GM19455 (cell line): ENCODE measurements at regions not wholly inside any gene's neighbourhood (a gene's known extent, or its start where the extent isn't known, plus 50 kb on each side); places are given as distances from the start of the nearest gene placed in this dataset.
"Not testable (repeated sequence)": the region's sequence is repeated elsewhere in the genome, so short reads cannot be mapped to it uniquely, and the experiment has no call there.

ENCODE experiments used
- ATAC-seq: cut with Tn5 transposase; IDR thresholded peaks from one replicate; pipeline ENCODE4 v1.9.1; 2021; ENCODE audit not compliant: unreplicated experiment

GRCh38 chr7:73244782-73245311 is 63.8 kb downstream of the NSUN5 start:
- not testable (repeated sequence) for ATAC-seq

GRCh38 chr7:73234994-73235717 is 73.5 kb downstream of the NSUN5 start:
- ATAC-seq: peak; percentile 91

- not testable (repeated sequence) for ATAC-seq
Measured at GRCh38 chr7:73225745-73226144, 82.9 kb downstream of the NSUN5 start.

- not testable (repeated sequence) for ATAC-seq
Measured at GRCh38 chr7:73221724-73222123, 86.9 kb downstream of the NSUN5 start.

- peak; percentile 44 for ATAC-seq
Measured at GRCh38 chr7:73220766-73221370, 87.8 kb downstream of the NSUN5 start.

- ATAC-seq: peak; percentile 73
Measured at GRCh38 chr7:73220357-73220756, 88.3 kb downstream of the NSUN5 start.

- ATAC-seq: not testable (repeated sequence)
Measured at GRCh38 chr7:73218802-73219201, 89.8 kb downstream of the NSUN5 start.

GRCh38 chr7:73216046-73216675 is 92.5 kb downstream of the NSUN5 start:
- ATAC-seq: not testable (repeated sequence)

- not testable (repeated sequence) for ATAC-seq
Measured at GRCh38 chr7:73215232-73215631, 93.4 kb downstream of the NSUN5 start.

- ATAC-seq: not testable (repeated sequence)
Measured at GRCh38 chr7:73214471-73214870, 94.2 kb downstream of the NSUN5 start.

- ATAC-seq: not testable (repeated sequence)
Measured at GRCh38 chr7:73213076-73213475, 95.5 kb downstream of the NSUN5 start.

- not testable (repeated sequence) for ATAC-seq
Measured at GRCh38 chr7:73205594-73205993, 103.0 kb downstream of the NSUN5 start.

GRCh38 chr7:73204898-73205297 is 103.7 kb downstream of the NSUN5 start:
- not testable (repeated sequence) for ATAC-seq

GRCh38 chr7:73203312-73203711 is 105.3 kb downstream of the NSUN5 start:
- ATAC-seq: not testable (repeated sequence)

- not testable (repeated sequence) for ATAC-seq
Measured at GRCh38 chr7:73201264-73201663, 107.4 kb downstream of the NSUN5 start.

GRCh38 chr7:73200518-73201099 is 108.0 kb downstream of the NSUN5 start:
- not testable (repeated sequence) for ATAC-seq

- not testable (repeated sequence) for ATAC-seq
Measured at GRCh38 chr7:73193991-73194390, 108.2 kb upstream of the SPDYE9 start.

GRCh38 chr7:73190483-73191155 is 104.8 kb upstream of the SPDYE9 start:
- ATAC-seq: not testable (repeated sequence)

- ATAC-seq: not testable (repeated sequence)
Measured at GRCh38 chr7:73188287-73188686, 102.4 kb upstream of the SPDYE9 start.

- not testable (repeated sequence) for ATAC-seq
Measured at GRCh38 chr7:73186589-73187309, 100.9 kb upstream of the SPDYE9 start.
